HG03060 (cell line): ENCODE measurements at regions not wholly inside any gene's neighbourhood (a gene's known extent, or its start where the extent isn't known, plus 50 kb on each side); places are given as distances from the start of the nearest gene placed in this dataset.
"Not testable (repeated sequence)": the region's sequence is repeated elsewhere in the genome, so short reads cannot be mapped to it uniquely, and the experiment has no call there.

Source experiments
- ATAC-seq: cut with Tn5 transposase; IDR thresholded peaks from one replicate; pipeline ENCODE4 v1.9.1; 2021; ENCODE audit warnings: low read depth, moderate number of reproducible peaks; ENCODE audit not compliant: unreplicated experiment

- no peak for ATAC-seq
These were observed 97.6 kb upstream of the MAGI3 start for GRCh38 chr1:113292603-113293255.

DNA sequence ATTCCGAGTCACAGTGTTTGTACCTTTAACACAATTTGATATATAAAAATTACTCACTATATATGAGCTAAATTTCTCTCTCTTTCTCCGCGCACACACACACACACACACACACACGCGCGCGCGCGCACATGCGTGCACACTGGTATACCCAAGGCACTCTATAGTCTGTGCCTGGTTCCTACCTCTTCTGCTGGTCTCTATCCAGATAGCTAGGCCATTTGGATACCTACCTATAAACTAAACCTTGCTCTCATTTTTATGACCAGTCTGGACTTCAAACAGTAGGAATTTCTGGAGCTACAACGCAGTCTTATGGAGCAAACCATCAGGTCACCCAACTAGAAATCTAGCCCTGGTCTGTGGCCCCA, 97.1 kb upstream of the MAGI3 start:
- no peak for ATAC-seq

GRCh38 chr1:113297749-113298148, 92.6 kb upstream of the MAGI3 start:
- ATAC-seq: no peak

DNA sequence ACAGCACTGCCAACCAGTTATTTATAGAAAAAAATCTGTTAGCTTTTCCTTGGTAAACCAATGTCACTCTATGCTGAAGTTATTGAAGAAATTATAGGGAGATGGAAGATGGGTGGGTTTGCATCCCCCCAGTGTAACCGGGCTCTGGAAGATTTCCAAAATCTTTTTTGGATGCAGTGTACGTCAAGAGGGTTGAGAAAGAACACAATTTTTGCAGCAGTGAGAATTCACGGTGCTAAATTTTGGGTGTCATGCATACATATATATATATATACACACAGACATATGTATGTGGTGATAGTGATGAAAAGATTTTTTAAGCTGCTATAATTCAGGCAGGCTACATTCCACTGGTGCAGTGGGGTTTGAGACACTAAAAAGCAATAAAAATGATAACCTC, 91.4 kb upstream of the MAGI3 start:
- ATAC-seq: no peak

DNA sequence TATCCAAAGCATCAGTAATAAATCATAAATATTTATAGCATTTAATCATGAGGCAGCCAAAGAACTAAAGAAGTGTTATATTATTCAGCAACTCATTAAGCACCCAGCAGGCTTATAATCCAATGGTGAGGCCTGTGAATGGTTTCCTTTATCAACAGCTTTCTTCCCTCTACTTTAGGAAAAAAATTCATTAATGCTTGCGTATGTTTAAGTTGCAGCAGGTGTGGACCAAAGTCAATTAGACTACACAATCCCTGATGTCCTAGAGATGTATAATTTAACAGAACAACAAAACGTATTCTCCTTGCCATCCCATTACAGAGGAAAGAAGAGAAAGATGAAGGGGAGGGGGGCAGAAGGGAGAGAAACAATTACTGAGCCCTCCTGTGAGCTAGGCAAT, 87.7 kb upstream of the MAGI3 start:
- ATAC-seq: no peak

DNA sequence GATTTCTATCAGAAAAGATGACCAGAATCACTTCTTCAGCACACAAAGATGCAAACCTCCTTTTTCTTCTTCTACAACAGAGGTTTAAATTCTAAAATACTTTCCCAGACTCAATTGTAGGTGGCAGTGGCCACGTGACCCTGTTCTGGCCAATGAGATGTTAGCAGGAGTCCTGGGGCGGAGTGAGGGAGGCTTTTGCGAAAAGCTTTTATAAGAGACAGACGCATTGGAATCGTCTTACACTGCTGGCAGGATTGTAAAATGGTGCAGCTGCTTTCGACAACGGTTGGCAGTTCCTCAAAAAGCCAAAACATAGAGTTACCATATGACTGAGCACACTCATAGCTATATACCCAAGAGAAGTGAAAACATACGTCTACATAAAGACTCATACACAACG, 87.0 kb upstream of the MAGI3 start:
- no peak for ATAC-seq

- ATAC-seq: not testable (repeated sequence)
These were observed 85.3 kb upstream of the MAGI3 start for GRCh38 chr1:113305029-113305428.

GRCh38 chr1:113307771-113308445, 82.4 kb upstream of the MAGI3 start:
- ATAC-seq: no peak

DNA sequence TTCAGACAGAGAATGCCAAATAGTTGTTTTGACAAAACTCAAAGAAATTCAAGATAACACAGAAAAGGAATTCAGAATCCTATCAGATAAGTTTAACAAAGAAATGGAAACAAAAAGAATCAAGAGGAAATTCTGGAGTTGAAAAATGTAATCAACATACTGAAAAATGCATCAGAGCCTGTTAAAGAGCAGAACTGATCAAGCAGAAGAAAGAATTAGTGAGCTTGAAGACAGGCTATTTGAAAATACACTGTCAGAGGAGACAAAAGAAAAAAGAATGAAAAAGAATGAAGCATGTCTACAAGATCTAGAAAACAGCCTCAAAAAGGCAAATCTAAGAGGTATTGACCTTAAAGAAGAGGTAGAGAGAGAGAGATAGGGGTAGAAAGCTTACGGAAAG, 77.7 kb upstream of the MAGI3 start:
- not testable (repeated sequence) for ATAC-seq

DNA sequence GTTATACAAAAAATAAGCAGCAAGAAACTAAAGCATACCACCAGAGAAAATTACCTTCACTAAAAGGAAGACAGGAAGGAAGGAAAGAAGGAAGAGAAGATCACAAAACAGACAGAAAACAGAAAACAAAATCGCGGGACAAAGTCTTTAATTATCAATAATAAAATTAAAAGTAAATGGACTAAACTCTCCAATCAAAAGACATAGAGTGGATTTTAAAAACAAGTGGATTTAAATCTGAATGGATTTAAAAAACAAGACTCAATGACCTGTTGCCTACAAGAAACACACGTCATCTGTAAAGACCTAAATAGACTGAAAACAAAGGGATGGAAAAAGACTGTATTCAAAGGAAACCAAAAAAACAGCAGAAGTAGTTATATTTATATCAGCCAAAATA, 75.7 kb upstream of the MAGI3 start:
- ATAC-seq: no peak

DNA sequence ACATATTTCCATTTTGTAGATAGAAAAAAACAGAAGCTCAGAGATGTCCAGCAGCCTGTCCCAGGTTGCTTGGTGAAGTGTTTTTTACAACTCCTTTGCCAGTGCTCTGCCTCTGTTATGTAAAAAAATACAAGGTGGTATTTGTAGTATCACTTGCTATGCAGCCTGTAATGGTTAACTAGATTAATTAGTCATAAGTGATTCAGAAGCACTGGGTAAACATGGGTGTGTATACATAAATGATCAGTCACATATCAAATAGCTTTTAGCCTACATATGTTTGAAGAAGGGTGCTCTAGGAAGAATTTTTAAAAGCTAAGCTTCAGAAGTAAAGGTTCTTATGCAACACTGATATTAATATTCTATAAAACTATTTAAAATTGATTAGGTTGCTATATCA, 70.0 kb upstream of the MAGI3 start:
- no peak for ATAC-seq

DNA sequence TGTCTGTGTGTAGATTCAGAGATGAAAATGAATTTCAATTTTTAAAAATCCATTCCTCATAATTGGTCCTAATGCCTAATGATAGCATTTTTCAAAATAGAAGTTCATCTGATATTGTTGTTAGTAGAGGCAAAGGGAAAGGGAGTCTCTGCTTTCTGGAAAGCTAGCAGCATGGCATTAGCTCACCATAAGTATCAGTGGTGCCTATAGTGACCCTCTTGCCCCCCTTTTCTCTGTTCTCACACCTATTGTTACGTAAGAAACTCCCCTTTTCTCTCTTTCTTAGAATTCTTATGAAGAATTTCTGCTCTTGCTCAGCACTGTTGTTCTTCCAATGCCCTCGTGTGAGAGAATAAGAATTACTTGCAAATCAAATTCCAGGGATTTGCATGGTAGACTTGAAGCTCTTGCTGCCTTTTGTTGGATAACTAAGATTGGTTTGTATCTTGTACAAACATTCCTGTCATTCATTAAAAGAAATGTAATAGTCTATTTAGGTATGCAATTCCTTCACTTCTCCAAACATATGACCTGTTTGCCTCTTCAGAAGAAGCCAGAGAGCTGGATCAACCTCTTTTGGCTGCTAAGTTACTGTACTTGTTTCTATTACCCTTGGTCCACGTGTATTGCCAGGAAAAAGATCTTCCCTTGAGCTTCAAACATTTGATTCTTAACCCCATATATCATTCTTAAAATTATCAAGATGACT, 69.2 kb upstream of the MAGI3 start:
- ATAC-seq: no peak

DNA sequence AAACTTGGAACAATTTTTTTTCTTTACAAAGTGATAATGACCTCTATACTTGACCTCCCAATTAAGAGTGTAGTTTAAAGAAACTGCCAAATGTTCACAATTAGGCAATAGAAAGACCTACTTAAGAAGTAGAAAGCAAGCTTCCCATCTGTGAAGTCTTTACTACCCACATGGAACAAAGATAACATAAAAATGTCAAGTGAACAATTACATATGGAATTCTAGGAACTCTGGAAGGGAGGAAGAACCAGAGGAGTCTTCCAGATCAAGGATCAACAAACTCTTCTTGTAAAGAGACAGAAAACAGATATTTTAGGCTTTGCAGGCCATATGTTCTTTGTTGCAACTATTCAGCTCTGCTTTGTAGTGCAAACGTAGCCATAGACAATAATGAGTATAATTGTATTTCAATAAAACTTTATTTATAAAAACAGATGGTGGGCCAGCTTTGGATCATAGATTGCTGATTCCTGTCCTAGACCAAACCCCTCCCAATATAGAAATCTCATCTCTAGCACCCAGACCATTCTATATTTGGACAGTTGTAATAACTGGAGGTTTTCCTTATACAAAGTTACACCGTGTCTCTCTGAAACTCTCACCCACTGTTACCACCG, 68.4 kb upstream of the MAGI3 start:
- ATAC-seq: no peak

DNA sequence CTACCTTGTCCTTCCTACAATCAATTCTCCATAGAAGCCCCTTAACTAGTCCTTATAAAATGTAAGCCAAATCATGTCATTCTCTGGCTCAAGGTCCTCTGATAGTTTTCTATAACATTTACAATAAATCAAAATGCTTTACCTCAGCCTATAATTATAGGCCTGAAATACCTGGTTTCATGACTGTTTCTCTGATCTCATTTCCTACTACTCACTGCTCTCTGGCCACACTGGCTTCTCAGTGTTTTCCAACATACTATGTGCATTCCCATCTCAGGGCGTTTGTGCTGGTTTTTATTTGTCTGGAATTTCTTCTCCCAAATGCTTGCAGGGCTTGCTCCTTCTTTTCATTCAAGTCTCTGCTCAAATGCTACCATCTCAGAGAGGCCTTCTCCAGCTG, 67.9 kb upstream of the MAGI3 start:
- ATAC-seq: no peak

DNA sequence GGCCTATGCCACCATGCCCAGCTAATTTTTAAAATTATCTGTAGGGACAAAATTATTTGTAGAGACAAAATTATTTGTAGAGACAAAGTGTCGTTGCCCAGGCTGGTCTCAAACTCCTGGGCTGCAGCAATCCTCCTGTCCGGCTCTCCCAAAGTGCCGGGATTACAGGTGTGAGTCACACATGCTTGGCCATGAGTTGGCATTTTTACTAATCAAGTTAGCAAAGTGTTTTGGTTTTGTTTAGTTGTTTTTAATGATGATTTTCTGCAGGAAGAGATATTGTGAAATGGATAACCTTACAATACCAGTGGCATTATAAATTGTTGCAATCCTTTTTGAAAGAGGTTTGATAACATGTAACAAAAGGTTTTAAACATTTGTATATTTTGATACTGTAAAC, 65.3 kb upstream of the MAGI3 start:
- ATAC-seq: no peak

DNA sequence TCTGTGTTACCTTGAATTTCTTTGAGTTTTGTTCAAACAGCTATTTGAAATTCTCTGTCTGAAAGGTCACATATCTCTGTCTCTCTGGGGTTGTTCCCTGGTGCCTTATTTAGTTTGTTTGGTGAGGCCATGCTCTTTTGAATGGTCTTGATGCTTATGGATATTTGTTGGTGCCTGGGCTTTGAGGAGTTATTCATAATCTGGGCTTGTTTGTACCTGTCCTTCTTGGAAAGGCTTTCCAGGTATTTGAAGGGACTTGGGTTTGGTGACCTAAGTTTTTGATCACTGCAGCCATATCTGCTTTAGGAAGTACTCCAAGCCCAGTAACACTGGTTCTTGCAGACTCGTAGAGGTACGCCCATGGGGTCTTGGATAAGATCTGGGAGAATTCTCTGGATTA, 63.3 kb upstream of the MAGI3 start:
- no peak for ATAC-seq

DNA sequence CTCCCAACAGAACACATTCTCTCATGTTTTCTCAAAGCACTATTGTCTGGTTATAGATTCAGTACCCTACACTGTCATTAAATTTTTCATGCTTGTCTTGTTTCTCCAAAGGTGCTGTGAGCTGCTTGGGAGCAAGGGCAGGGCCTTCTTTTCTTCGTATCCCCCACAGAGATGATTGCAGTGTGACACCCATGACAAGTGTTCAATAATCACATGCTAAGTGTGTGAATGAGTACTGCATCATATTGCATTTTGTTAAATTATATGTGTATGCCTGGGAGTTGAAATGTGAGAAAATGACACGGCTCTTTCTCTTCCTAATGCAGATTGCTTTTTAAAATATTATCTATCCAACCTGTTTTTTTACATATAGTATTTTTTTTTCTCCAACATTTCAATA, 57.3 kb upstream of the MAGI3 start:
- ATAC-seq: no peak

DNA sequence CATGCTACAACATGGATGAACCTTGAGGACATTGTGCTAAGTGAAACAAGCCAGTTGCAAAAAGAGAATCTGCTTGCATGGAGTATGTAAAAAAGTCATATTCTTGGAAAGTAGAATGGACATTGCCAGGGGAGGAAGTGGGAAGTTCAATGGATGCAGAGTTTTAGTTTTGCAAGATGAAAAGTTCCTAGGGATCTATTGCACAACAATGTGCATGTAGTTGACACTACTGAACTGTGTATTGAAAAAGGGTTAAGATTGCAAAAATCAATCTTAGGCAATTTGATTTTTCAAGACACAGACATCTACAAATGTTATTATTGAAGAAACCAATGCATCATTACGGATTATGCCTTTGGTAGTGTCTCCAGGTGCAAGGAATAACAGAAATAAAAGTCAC, 50.3 kb upstream of the MAGI3 start:
- no peak for ATAC-seq
